Naive thymus-derived CD8-positive, alpha-beta T cell (primary cell): ENCODE measurements at regions not wholly inside any gene's neighbourhood (a gene's known extent, or its start where the extent isn't known, plus 50 kb on each side); places are given as distances from the start of the nearest gene placed in this dataset.
A peak's percentile ranks its signal among the peaks of the same experiment; 100 is the strongest.

Experiments used
- ATAC-seq, 2 donors: fragments of 150-1000 bp; cut with Tn5 transposase in 1 of 2; sonication (Bioruptor Pico), chemical (Tn5 transposase) in 1 of 2; 1 replicate in 1 of 2; 2 replicates in 1 of 2; pipeline ENCODE4 v1.10.0; 2021; ENCODE audit warnings: mild to moderate bottlenecking in 2 of 2, moderate library complexity in 2 of 2
- POLR2A ChIA-PET: fragments of 350-600 bp; sonication (Branson Sonifier 250); formaldehyde crosslinking; loops from one replicate; lab custom pipeline; 2021; ENCODE audit warnings: antibody characterized with exemption; lab: Charles Lee
- DNase-seq, 10 donors: peaks; one replicate each; pipeline versions ENCODE4 v3.0.0 to v3.0.0-alpha.2; 2020 to 2022
- H3K27ac Mint-ChIP-seq, 10 donors: one replicate each; pipeline ENCODE4 v1.8.0; 2020 to 2022; ENCODE audit warnings: mild to moderate bottlenecking in 10 of 10, mixed read lengths in 10 of 10, moderate library complexity in 4 of 10, inconsistent platforms in 1 of 10
- H3K27me3 Mint-ChIP-seq, 5 donors: one replicate each; pipeline ENCODE4 v1.8.0; 2021 to 2022; ENCODE audit warnings: mixed read lengths in 5 of 5
- H3K36me3 Mint-ChIP-seq, 3 donors: one replicate each; pipeline ENCODE4 v1.8.0; 2020 to 2022; ENCODE audit warnings: mixed read lengths in 3 of 3, mild to moderate bottlenecking in 2 of 3, inconsistent platforms in 1 of 3
- H3K4me1 Mint-ChIP-seq, 4 donors: one replicate each; pipeline ENCODE4 v1.8.0; 2021 to 2022; ENCODE audit warnings: mixed read lengths in 4 of 4
- H3K4me3 Mint-ChIP-seq, 10 donors: one replicate each; pipeline ENCODE4 v1.8.0; 2020 to 2022; ENCODE audit warnings: mild to moderate bottlenecking in 10 of 10, mixed read lengths in 10 of 10, moderate library complexity in 6 of 10, inconsistent platforms in 1 of 10
- H3K9me3 Mint-ChIP-seq, 9 donors: one replicate each; pipeline ENCODE4 v1.8.0; 2020 to 2022; ENCODE audit warnings: mixed read lengths in 9 of 9, mild to moderate bottlenecking in 3 of 9, inconsistent platforms in 1 of 9, moderate library complexity in 1 of 9

- POLR2A ChIA-PET, result no interaction called here
- Mint-ChIP-seq H3K27me3 (no peaks in the 10 kb centered on the region), H3K9me3 (peaks cover 0 to 10% (median under 1%) of the 10 kb centered on the region in 9 donors), H3K36me3 (no peaks in the 10 kb centered on the region), H3K4me3 (no peak overlapping the region), H3K27ac (no peak overlapping the region), H3K4me1 (no peaks in the 10 kb centered on the region)
- no peak for DNase-seq
- no peak for ATAC-seq
These were observed 161.5 kb upstream of the ADGRB3 start for GRCh38 chr6:68473433-68474210.

- Mint-ChIP-seq H3K4me3 (no peak overlapping the region), H3K27me3 (no peaks in the 10 kb centered on the region), H3K9me3 (peaks cover 0 to 7% (median 0%) of the 10 kb centered on the region in 9 donors), H3K27ac (no peak overlapping the region), H3K36me3 (no peaks in the 10 kb centered on the region), H3K4me1 (no peaks in the 10 kb centered on the region)
- POLR2A ChIA-PET, result no interaction called here
- ATAC-seq (no peak), DNase-seq (no peak)
These were observed 166.7 kb upstream of the ADGRB3 start for GRCh38 chr6:68468244-68468884.

GRCh38 chr6:68458447-68458846 is 176.6 kb upstream of the ADGRB3 start:
- no peak overlapping the region for H3K27ac Mint-ChIP-seq
- no peak for ATAC-seq
- H3K36me3 Mint-ChIP-seq, result peaks cover 0 to 7% (median 0%) of the 10 kb centered on the region in 3 donors
- POLR2A ChIA-PET, result no interaction called here
- H3K4me3 Mint-ChIP-seq, result no peak overlapping the region
- H3K9me3 Mint-ChIP-seq, result peaks cover 0 to 20% (median 9%) of the 10 kb centered on the region in 9 donors
- no peaks in the 10 kb centered on the region for H3K4me1 Mint-ChIP-seq
- no peak for DNase-seq
- no peaks in the 10 kb centered on the region for H3K27me3 Mint-ChIP-seq

GRCh38 chr6:68447112-68447511 is 188.0 kb upstream of the ADGRB3 start:
- POLR2A ChIA-PET, result no interaction called here
- no peaks in the 10 kb centered on the region for H3K36me3 Mint-ChIP-seq
- DNase-seq, result no peak

GRCh38 chr6:68445926-68446325 is 189.2 kb upstream of the ADGRB3 start:
- POLR2A ChIA-PET, result no interaction called here
- peaks cover 0 to 4% (median 2%) of the 10 kb centered on the region in 9 donors for H3K9me3 Mint-ChIP-seq
- H3K27ac Mint-ChIP-seq, result no peak overlapping the region
- no peaks in the 10 kb centered on the region for H3K4me1 Mint-ChIP-seq
- no peaks in the 10 kb centered on the region for H3K36me3 Mint-ChIP-seq
- no peaks in the 10 kb centered on the region for H3K27me3 Mint-ChIP-seq
- ATAC-seq (no peak), DNase-seq (no peak)
- no peak overlapping the region for H3K4me3 Mint-ChIP-seq

More at GRCh38 chr6:68447112-68447511, 188.0 kb upstream of the ADGRB3 start:
- no peak for ATAC-seq
- Mint-ChIP-seq H3K27ac (no peak overlapping the region), H3K4me3 (no peak overlapping the region), H3K27me3 (no peaks in the 10 kb centered on the region), H3K9me3 (peaks cover 0 to 14% (median 5%) of the 10 kb centered on the region in 9 donors), H3K4me1 (no peaks in the 10 kb centered on the region)

GRCh38 chr6:68443704-68444103 is 191.4 kb upstream of the ADGRB3 start:
- Mint-ChIP-seq H3K27ac (no peak overlapping the region), H3K36me3 (no peaks in the 10 kb centered on the region), H3K4me1 (no peaks in the 10 kb centered on the region), H3K9me3 (peaks cover 0 to 4% (median 0%) of the 10 kb centered on the region in 9 donors), H3K4me3 (no peak overlapping the region), H3K27me3 (no peaks in the 10 kb centered on the region)
- DNase-seq (no peak), ATAC-seq (no peak)
- POLR2A ChIA-PET, result no interaction called here

- no peaks in the 10 kb centered on the region for H3K27me3 Mint-ChIP-seq
- H3K4me1 Mint-ChIP-seq, result no peaks in the 10 kb centered on the region
- DNase-seq (no peak), ATAC-seq (no peak)
- peaks cover 0 to 5% (median 0%) of the 10 kb centered on the region in 9 donors for H3K9me3 Mint-ChIP-seq
- no peaks in the 10 kb centered on the region for H3K36me3 Mint-ChIP-seq
- H3K27ac Mint-ChIP-seq, result no peak overlapping the region
- POLR2A ChIA-PET, result no interaction called here
- no peak overlapping the region for H3K4me3 Mint-ChIP-seq
These were observed 207.5 kb upstream of the ADGRB3 start for GRCh38 chr6:68427630-68428029.

GRCh38 chr6:68410021-68410420 is 225.1 kb upstream of the ADGRB3 start:
- Mint-ChIP-seq H3K27ac (no peak overlapping the region), H3K4me3 (no peak overlapping the region), H3K36me3 (no peaks in the 10 kb centered on the region), H3K4me1 (no peaks in the 10 kb centered on the region), H3K9me3 (peaks cover 0 to 5% (median 0%) of the 10 kb centered on the region in 9 donors), H3K27me3 (no peaks in the 10 kb centered on the region)
- POLR2A ChIA-PET, result no interaction called here
- DNase-seq (no peak), ATAC-seq (no peak)

GRCh38 chr6:68400396-68400795 is 234.7 kb upstream of the ADGRB3 start:
- H3K4me1 Mint-ChIP-seq, result no peaks in the 10 kb centered on the region
- POLR2A ChIA-PET, result no interaction called here
- no peak overlapping the region for H3K27ac Mint-ChIP-seq
- no peak for ATAC-seq
- DNase-seq, result no peak
- no peaks in the 10 kb centered on the region for H3K36me3 Mint-ChIP-seq
- H3K27me3 Mint-ChIP-seq, result no peaks in the 10 kb centered on the region
- H3K9me3 Mint-ChIP-seq, result peaks cover 9 to 42% (median 16%) of the 10 kb centered on the region in 9 donors
- H3K4me3 Mint-ChIP-seq, result no peak overlapping the region

GRCh38 chr6:68391953-68392352 is 243.1 kb upstream of the ADGRB3 start:
- H3K27me3 Mint-ChIP-seq, result no peaks in the 10 kb centered on the region
- ATAC-seq, result no peak
- H3K4me1 Mint-ChIP-seq, result no peaks in the 10 kb centered on the region
- no peak for DNase-seq
- peaks cover 0 to 21% (median 7%) of the 10 kb centered on the region in 9 donors for H3K9me3 Mint-ChIP-seq
- POLR2A ChIA-PET, result no interaction called here
- no peaks in the 10 kb centered on the region for H3K36me3 Mint-ChIP-seq
- H3K27ac Mint-ChIP-seq, result no peak overlapping the region
- no peak overlapping the region for H3K4me3 Mint-ChIP-seq

- Mint-ChIP-seq H3K4me3 (no peak overlapping the region), H3K9me3 (peaks cover 0 to 21% (median 2%) of the 10 kb centered on the region in 9 donors), H3K4me1 (no peaks in the 10 kb centered on the region), H3K27me3 (no peaks in the 10 kb centered on the region), H3K27ac (peak overlapping the region in 1 of 10 donors; percentile 82), H3K36me3 (no peaks in the 10 kb centered on the region)
- POLR2A ChIA-PET, result no interaction called here
- DNase-seq, result no peak
- ATAC-seq, result no peak
These were observed 262.1 kb upstream of the ADGRB3 start for GRCh38 chr6:68372991-68373390.

GRCh38 chr6:68368845-68369244 is 266.2 kb upstream of the ADGRB3 start:
- H3K4me1 Mint-ChIP-seq, result no peaks in the 10 kb centered on the region
- H3K4me3 Mint-ChIP-seq, result no peak overlapping the region
- H3K27ac Mint-ChIP-seq, result no peak overlapping the region
- POLR2A ChIA-PET, result no interaction called here
- DNase-seq (no peak), ATAC-seq (no peak)
- no peaks in the 10 kb centered on the region for H3K27me3 Mint-ChIP-seq
- H3K36me3 Mint-ChIP-seq, result no peaks in the 10 kb centered on the region
- H3K9me3 Mint-ChIP-seq, result peaks cover 0 to 18% (median 4%) of the 10 kb centered on the region in 9 donors

GRCh38 chr6:68364271-68364805 is 270.7 kb upstream of the ADGRB3 start:
- DNase-seq (no peak), ATAC-seq (no peak)
- POLR2A ChIA-PET, result no interaction called here
- no peaks in the 10 kb centered on the region for H3K27me3 Mint-ChIP-seq
- H3K9me3 Mint-ChIP-seq, result peaks cover 0 to 16% (median 3%) of the 10 kb centered on the region in 9 donors
- H3K27ac Mint-ChIP-seq, result no peak overlapping the region
- no peak overlapping the region for H3K4me3 Mint-ChIP-seq
- no peaks in the 10 kb centered on the region for H3K4me1 Mint-ChIP-seq
- H3K36me3 Mint-ChIP-seq, result no peaks in the 10 kb centered on the region
